ENCODE measurements at regions not wholly inside any gene's neighbourhood (a gene's known extent, or its start where the extent isn't known, plus 50 kb on each side); places are given as distances from the start of the nearest gene placed in this dataset.

DNA sequence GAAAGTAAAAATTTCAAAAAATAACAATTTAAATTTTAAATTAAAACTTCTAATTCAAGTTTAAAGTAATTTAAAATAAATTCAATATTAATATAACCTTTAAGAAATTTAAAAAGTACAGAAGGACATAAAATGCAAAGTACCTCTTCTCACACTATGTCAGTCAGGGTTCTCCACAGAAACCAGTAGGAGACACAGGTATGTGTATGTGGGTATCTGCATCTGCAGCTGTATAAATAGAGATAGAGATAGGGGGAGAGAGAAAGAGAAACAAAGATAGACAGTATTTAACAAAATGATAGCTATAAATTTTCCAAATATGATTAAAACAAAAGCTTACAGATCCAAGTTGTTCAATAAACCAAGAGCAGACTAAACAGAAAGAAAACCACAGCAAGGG is 190.8 kb downstream of the ERMARD start:
- TF ChIP-seq, protein P1, sequence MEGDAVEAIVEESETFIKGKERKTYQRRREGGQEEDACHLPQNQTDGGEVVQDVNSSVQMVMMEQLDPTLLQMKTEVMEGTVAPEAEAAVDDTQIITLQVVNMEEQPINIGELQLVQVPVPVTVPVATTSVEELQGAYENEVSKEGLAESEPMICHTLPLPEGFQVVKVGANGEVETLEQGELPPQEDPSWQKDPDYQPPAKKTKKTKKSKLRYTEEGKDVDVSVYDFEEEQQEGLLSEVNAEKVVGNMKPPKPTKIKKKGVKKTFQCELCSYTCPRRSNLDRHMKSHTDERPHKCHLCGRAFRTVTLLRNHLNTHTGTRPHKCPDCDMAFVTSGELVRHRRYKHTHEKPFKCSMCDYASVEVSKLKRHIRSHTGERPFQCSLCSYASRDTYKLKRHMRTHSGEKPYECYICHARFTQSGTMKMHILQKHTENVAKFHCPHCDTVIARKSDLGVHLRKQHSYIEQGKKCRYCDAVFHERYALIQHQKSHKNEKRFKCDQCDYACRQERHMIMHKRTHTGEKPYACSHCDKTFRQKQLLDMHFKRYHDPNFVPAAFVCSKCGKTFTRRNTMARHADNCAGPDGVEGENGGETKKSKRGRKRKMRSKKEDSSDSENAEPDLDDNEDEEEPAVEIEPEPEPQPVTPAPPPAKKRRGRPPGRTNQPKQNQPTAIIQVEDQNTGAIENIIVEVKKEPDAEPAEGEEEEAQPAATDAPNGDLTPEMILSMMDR (conservative IDR thresholded peaks at IDR 0.05; ENCODE audit: low read depth, low read length) = no peak
- TF ChIP-seq EZH2 (IDR thresholded peaks at IDR 0.05; ENCODE audit: borderline replicate concordance, low read depth, low read length, poor library complexity, severe bottlenecking) = no peak
